ENCODE measurements at regions not wholly inside any gene's neighbourhood (a gene's known extent, or its start where the extent isn't known, plus 50 kb on each side); places are given as distances from the start of the nearest gene placed in this dataset.

DNA sequence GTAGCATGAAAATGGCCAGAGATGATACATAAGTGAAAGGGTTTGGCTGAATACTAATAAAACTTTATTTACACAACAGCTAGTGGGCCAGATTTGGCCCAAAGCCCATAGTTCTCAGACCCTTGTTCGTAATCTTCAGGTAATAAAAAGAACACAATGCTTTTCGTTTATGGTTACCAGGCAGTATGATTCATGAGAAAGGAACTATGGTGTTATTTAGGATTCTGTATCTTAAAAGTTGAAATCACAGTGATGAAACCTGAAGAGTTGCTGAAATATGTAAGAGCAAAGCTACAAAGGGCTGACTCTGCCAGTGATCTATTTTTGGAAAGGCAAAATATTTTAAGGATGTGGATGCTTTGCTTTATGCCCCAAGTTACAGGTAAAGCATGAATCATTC, 192.7 kb downstream of the SMC2 start:
- TF ChIP-seq EZH2 (IDR thresholded peaks at IDR 0.05) (no peak), POLR2A (IDR thresholded peaks at IDR 0.05; ENCODE audit: borderline replicate concordance, extremely low read depth, insufficient read depth, insufficient read length) (no peak), CEBPB (IDR thresholded peaks at IDR 0.05; ENCODE audit: low read depth) (no peak), ELF1 (IDR thresholded peaks at IDR 0.05; ENCODE audit: borderline replicate concordance, low read depth) (no peak), ZNF274 (IDR thresholded peaks at IDR 0.05; ENCODE audit: low read depth, low read length) (no peak), RAD21 (IDR thresholded peaks at IDR 0.05; ENCODE audit: low read depth) (no peak), ZFX (IDR thresholded peaks at IDR 0.05) (no peak)
- TF ChIP-seq, protein P1, sequence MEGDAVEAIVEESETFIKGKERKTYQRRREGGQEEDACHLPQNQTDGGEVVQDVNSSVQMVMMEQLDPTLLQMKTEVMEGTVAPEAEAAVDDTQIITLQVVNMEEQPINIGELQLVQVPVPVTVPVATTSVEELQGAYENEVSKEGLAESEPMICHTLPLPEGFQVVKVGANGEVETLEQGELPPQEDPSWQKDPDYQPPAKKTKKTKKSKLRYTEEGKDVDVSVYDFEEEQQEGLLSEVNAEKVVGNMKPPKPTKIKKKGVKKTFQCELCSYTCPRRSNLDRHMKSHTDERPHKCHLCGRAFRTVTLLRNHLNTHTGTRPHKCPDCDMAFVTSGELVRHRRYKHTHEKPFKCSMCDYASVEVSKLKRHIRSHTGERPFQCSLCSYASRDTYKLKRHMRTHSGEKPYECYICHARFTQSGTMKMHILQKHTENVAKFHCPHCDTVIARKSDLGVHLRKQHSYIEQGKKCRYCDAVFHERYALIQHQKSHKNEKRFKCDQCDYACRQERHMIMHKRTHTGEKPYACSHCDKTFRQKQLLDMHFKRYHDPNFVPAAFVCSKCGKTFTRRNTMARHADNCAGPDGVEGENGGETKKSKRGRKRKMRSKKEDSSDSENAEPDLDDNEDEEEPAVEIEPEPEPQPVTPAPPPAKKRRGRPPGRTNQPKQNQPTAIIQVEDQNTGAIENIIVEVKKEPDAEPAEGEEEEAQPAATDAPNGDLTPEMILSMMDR (IDR thresholded peaks at IDR 0.05 in 2 of 3, conservative IDR thresholded peaks at IDR 0.05 in 1 of 3; ENCODE audit: borderline replicate concordance in 1 of 3, insufficient read depth in 1 of 3, low read depth in 2 of 3, low read length in 2 of 3): no peak

Measured in HCT116 (cell line).